Fibroblast of pulmonary artery (primary cell): ENCODE measurements at regions not wholly inside any gene's neighbourhood (a gene's known extent, or its start where the extent isn't known, plus 50 kb on each side); places are given as distances from the start of the nearest gene placed in this dataset.

Experiments
- DNase-seq: peaks from one replicate; pipeline ENCODE4 v3.0.0-alpha.2; 2010; ENCODE audit warnings: low read depth
- H3K4me3 ChIP-seq: replicated peaks from 2 replicates; pipeline ENCODE4 v1.5.1; 2011; ENCODE audit warnings: low read depth, mild to moderate bottlenecking, control low read depth, low read length, moderate library complexity
- CTCF ChIP-seq: IDR thresholded peaks from 2 replicates; pipeline ENCODE4 v1.5.1; 2011; ENCODE audit warnings: mild to moderate bottlenecking, control low read depth, low read length, inconsistent platforms; ENCODE audit errors: missing control alignments

- no peak for DNase-seq
- no peak for TF ChIP-seq CTCF
- H3K4me3 ChIP-seq = no peak overlapping the region
Observed at GRCh38 chr1:245015031-245015430, 139.8 kb upstream of the KIF26B start.

DNA sequence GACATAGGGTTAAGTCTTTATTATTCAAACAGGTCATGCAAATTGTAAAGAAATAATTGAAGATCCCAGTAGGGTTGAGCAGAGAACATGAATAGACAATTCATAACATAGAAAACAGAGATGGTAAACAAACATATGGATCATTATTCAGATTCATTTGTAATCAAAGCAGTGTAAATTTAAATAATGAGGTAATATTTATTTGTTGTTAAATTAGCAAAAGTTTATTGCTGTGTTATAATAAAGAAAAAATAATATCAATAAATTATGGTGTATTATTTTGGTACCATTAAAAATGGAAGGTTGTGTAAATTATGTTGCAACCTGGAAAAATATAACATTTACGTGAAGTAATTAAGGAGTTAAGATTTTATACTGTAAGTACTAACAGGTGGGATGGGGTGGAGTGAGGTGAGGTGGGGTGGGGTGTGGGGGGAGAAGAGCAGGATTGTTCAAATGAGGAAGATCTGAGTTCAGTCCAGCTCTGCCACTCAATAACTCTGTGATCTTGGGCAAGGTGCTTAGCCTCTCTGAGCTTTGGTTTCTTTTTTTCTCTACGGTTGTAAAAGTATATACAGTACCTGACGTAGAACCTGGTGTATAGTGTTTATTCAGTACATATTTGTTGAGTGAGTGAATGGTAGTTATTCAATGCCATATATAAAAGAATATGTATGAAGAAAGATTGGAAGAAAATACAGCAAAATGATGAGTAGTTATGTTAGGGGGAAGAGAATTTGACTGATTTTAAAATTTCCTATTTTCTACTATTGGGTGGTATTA, 140.3 kb upstream of the KIF26B start:
- DNase-seq = no peak
- TF ChIP-seq CTCF = no peak

DNA sequence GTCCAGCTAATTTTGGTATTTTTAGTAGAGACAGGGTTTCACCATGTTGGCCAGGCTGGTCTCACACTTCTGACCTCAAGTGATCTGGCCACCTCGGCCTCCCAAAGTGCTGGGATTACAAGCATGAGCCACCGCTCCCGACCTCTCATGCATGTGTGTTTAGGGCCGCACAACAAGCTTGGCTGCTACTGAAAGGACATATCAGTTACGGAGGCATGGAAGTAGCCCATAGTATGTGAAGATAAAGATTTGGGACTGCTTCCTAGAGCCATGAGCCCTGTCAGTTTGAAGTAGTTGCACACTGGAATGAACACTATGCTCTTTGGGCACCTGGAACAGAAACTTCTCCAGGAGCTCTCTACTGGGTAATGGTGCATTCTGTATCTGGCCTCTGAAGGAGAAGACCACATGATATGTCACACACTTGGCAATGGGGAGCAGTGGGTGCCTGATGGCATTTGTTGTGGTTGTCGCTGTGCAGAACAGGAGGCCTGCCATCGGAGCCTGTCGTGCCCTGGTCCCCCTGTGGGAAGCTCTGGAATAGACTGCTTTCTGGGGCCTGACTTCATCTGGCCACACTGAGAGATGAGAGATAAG, 144.7 kb upstream of the KIF26B start:
- no peak for DNase-seq

More for the DNA sequence above, 140.3 kb upstream of the KIF26B start:
- no peak overlapping the region for H3K4me3 ChIP-seq

DNA sequence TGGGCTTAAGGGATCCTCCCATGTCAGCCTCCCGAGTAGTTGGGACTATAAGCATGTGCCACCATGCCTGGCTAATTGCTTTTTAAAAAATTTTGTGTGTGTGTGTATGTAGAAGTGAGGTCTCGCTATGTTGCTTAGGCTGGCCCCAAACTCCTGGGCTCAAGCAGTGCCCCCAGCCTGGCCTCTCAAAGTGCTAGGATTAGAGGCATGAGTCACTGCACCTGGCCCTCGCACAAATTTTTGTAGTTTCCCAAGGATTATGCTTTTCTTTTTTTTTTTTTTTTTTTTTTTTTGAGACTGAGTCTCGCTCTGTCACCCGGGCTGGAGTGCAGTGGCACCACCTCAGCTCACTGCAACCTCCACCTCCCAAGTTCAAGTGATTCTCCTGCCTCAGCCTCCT, 144.4 kb upstream of the HNRNPU start:
- no peak for TF ChIP-seq CTCF
- peak; percentile 15 for DNase-seq
- no peak overlapping the region for H3K4me3 ChIP-seq

More for the DNA sequence above, 144.7 kb upstream of the KIF26B start:
- no peak overlapping the region for H3K4me3 ChIP-seq
- no peak for TF ChIP-seq CTCF

DNA sequence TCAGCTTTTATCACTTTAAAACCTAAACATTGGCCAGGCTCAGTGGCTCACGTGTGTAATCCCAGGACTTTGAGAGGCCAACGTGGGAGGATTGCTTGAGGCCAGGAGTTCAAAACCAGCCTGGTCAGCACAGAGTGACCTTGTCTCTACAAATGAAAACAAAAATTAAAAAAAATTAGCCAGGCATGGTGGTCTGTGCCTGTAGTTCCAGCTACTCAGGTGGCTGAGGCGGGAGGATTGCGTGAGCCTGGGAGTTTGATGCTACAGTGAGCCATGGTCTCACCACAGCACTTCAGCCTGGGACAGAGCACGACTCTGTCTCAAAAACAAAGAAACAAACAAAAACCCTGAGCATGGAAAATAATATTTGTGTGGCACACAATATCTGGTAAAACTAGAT, 143.5 kb upstream of the HNRNPU start:
- no peak for TF ChIP-seq CTCF
- DNase-seq = peak; percentile 7
- H3K4me3 ChIP-seq = no peak overlapping the region

DNA sequence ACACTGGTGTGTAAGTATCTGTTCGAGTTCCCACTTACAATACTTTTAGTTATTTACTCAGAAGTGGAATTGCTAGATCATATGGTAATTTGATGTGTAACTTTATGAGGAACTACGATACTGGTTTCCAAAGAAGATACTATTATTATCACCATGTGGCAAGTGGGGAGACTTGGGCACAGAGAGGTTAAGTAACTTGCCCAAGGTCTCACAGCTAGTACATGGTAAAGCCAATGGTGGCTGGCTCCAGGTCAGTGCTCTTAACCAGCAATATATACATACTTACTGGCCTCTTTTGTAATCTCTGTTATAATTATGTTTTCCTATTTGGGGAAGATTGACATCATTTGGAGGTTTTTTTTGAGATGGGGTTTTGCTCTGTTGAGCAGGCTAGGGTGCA, 138.9 kb upstream of the HNRNPU start:
- TF ChIP-seq CTCF = no peak
- DNase-seq = no peak
- no peak overlapping the region for H3K4me3 ChIP-seq

- no peak for DNase-seq
- no peak overlapping the region for H3K4me3 ChIP-seq
Observed at GRCh38 chr1:245001252-245001651, 136.9 kb upstream of the HNRNPU start.

More at GRCh38 chr1:245001252-245001651, 136.9 kb upstream of the HNRNPU start:
- no peak for TF ChIP-seq CTCF
